HG03378 (cell line): ENCODE measurements at regions not wholly inside any gene's neighbourhood (a gene's known extent, or its start where the extent isn't known, plus 50 kb on each side); places are given as distances from the start of the nearest gene placed in this dataset.
A peak's percentile ranks its signal among the peaks of the same experiment; 100 is the strongest.

Experiments used
- ATAC-seq: cut with Tn5 transposase; IDR thresholded peaks from one replicate; pipeline ENCODE4 v1.9.1; 2021; ENCODE audit warnings: mild to moderate bottlenecking, moderate library complexity; ENCODE audit not compliant: unreplicated experiment

DNA sequence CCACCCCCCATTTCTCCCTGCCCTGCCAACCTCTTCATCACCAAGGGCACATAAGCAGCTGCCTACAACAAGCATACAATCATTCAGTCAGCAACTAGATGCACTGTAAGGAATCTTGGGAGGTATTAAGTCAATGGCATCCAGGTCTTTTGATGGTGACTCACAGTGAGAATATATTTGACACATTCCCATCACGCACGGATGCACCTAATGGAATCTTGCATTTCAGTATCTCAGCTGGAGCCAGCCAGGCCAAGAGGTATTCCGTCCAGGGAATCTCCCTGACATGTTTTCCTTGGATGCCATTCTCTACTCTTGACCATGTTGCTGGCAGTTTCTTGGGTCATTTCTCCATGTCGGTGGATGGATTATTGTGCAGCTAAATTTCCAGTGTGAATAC is 73.9 kb upstream of the CAPRIN2 start:
- no peak for ATAC-seq

DNA sequence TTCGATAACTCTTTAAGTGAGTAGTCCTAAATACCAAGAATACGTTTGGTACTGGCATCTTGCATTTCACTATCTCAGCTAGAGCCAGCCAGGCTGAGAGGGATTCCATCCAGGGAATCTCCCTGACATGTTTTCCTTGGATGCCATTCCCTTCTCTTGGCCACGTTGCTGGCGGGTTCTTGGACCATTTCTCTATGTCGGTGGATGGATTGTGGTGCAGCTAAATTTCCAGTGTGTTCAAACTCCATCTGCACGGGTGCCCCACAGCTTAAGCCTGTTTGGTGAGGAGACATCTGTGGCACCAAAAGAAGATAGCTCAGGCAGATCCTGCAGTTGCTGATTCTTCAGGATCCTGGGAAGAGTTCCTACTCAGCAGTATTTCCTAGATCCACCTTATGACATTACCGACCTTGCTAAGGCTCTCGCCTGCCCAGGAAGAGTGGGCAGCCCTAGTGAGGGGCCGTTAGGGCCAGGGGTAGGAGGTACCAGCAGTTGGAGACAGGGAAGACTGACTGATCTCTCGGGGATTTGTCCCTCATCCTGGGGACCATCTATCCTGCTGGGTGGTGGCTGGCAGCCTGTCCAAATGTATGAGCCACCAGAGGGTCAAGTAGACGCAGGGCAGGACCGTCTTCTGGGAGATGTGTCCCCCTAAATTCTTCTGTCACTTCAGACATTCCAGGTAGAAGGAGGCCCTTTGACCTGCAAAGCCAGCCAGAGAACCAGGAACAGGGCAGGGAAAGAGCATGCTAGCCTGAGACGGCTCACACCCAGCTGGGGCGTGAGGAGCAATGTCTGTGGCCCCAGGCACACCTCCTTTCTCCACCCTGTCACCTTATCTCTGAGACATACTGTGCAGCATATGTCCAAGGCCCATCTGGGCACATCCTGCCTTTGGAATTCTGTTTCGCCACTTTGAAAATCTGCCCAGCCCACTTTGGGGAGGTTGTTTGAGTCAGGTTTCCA is 72.6 kb upstream of the CAPRIN2 start:
- ATAC-seq = no peak

DNA sequence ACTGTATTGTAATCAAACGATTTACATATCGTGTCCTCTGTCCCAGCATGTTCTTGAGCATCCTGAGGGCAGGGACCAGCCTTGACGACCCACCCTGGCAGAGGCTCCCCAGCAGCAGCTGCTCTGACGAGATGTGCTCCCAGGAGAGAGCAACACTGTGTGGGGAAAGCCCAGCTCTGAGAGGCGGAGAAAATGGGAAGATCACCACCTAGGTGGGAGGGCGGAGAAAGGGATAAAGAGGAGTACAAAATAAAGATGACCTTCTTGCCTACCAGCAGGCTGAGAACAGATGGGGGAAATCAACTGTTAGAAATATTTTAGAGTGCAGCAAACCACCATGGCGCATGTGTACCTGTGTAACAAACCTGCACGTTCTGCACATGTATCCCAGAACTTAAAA is 71.5 kb upstream of the CAPRIN2 start:
- ATAC-seq = no peak

DNA sequence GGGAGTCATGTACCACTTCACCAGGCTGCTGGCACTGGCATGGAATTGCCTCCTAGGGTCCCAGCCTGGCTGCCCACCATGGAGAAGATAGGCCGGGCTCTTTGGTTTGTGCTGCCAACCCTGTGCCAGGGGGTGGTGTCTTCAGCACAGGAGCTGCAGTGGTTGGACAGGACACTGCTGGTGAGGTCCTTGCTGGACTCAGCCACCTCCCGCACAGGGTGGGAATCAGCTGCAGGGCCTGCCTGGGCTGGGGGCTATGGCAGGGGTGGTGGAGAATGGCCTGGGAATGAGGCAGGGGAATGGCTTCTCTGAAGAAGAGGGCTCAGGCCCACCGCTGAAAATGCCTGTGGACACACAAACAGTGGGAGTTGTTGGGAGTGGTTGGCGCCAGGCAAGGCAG is 70.6 kb upstream of the CAPRIN2 start:
- no peak for ATAC-seq

DNA sequence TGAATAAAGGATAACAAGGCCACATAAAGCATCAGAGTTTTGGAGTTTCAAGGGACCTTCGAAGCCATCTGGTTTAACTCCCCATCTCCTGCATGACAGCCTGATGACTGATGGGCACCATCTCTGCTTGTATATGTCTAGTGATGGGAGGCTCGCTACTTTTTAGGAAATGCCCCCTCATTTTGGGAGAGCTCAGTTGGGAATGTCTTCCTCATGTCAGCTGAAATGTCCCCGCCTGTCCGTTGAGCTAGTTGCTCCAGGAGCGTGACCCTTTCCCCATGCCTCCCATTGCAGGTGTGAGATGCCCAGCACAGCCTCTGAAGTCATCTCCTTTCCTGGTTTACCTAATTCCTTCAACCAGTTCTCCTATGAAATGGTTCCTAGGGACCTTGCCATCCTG is 69.6 kb upstream of the CAPRIN2 start:
- ATAC-seq = no peak

DNA sequence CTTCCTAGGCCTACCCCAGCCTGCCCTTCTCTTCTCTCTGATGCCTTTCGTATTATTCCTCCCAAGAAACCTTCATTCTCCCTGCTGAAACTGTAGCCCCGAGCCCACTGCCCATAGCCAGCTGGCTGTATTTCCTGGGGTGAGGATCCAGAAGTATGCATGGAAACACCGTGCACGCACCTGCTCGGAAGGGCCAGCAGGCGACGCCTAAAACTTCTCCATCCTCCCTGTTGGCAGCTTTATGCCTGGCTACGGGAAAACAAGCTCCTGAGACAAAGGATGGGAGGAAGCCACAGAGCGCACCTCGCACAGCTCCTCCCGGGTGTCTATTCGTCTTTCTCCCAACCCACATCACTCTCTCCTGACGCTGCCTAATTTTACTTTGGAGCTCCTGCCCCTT is 69.0 kb upstream of the CAPRIN2 start:
- ATAC-seq = no peak

DNA sequence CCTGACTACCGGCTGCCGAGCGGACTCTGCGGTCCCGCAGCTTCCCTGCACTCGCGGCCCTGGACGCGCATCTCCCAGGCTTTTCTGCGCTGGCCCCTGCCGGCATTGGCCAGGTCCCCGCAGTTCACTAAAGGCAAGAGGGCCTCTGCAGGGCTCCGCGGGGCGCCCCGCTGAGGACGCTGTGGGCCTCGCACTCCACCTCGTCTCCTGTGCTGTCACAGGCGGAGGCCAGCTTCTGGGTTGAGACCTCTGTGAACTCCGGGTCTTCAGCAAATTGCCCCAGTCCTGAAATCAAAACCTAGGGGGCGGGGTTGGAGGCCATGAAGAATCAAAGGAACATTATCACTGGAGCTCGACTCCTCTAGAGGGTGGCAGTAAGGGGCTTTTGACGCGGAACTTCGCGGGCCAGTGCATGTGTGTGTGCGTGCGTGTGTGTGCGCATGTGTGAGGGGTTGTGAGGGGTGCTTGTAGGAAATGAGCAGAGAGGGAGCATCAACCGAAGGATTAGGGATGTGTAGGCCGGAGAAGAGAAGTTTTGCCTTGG is 68.5 kb upstream of the CAPRIN2 start:
- peak; percentile 38 for ATAC-seq

DNA sequence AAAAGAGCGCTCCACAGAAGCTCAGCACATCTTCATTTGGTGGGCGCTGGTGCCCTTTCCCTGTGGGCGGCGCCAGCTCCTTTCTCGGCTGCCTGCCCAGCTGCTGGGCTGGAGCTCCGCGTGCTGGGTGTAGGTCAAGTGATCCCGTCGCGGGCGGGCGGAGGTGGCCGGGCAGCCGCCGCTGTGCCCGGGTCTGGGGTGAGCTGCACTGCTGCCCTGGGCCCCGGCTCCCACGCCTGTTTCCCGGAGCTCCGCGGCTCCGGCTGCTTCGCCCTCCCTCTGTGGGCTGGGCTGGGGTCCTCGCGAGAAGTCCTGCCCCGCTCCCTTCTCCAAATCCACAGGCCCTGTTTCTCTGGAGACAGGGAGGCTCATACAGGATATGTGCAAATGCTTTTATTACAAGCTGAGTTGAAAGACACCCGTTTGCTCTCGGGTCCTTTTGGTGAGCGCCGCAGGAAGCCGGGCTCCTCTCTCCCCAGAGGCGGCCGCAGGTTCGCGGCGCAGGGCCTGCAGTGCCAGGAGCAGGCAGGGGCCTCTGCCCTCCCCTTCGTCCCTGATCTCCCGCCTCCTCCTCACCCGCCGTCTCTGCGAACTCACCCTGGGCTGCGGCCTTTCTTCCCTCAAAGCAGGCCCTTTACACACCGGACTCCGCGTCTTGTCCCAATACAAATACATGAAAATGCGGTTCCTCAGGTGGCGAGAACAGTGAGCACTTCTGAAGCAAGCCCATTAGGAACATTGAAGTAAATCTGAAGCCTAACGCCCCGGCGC is 67.8 kb upstream of the CAPRIN2 start:
- peak; percentile 51 for ATAC-seq

DNA sequence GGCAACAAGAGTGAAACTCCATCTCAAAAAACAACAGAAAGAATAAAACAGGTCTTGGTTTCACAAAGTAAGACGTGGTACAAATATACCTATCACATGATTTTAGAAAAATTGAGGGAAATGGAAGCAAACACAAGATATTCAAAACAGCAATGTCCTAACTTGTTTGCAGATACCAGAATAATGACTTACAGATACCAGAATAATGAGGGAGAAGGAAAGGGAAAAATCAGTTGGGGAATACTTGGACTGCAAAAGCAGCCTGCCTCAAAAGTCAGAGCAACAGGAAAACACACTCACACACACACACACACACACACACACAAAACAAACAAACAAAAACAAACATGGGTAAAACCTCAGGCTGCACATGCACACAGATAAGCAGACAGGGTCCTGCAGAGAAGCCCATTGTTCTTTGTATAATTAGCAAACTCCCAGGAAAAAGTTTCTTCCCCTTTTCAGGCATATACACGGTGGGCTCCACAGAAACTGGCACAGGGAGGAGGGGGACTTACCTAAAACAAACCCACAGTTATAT is 65.7 kb upstream of the CAPRIN2 start:
- no peak for ATAC-seq

DNA sequence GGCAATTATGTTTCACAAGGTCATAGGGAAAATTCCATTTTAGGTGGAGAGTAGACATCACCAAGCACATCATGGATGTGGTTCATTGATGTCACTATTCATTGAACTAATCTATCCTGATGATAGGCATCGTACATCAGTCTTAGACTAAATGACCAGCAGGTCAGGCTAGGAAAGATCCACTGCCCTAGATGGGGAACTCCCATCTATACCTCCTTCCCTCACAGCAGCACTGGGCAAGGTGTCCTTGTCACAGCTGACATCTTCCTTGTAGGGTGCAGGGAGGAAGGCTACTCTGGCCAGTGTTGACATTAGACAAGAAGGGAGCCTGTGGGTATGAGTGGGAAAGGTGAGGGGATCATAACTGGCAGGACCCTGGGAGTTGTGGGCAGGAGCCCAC is 63.8 kb upstream of the CAPRIN2 start:
- no peak for ATAC-seq

DNA sequence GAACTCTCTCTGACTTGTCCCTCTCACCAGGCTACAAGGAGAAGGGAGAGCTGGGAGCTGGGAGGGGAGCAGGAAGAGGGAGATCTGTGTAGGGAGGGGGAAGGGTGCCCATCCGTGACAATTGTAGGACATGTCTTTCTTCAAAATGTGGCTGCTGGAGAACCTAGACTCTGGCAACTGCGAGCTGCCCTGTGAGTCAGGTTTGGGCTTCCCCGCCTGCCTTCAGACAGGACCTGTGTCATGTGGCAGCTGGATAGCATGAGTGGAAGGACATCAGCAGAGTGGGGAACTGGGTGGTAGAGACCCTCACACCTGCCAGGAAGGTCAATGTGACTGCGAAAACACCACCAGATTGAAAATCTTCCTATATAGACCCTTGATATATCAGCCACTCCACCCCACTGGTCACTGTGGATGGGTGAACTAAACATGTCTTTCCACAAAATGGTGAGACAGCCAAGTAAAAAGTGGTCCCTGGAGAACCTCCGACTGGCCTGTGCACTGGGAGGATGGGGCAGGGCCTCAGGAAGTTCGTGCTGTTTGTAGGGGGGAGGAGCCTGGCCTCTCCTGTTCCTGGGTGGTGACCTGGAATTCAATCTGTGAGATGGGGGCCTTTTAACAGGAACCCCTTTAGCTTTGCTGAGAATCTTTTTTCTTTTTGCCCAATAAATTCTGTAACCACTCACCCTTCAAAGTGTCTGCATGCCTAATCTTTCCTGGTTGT is 62.2 kb upstream of the CAPRIN2 start:
- no peak for ATAC-seq

DNA sequence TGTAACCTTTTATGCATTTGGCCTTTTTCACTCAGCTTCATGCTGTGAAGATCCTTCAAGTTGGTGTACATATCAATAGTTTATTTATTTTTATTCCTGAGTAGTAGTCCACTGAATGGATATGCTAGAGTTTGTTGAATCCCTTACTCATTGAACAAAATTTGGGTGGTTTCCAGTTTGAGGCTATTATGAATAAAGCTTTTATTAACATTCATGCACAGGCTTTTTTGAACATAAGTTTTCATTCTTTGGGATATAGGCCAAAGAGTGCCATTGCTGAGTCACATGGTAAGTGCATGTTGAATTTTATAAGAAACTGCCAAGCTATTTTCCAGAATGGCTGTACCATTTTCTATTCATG is 59.5 kb upstream of the CAPRIN2 start:
- ATAC-seq = no peak

DNA sequence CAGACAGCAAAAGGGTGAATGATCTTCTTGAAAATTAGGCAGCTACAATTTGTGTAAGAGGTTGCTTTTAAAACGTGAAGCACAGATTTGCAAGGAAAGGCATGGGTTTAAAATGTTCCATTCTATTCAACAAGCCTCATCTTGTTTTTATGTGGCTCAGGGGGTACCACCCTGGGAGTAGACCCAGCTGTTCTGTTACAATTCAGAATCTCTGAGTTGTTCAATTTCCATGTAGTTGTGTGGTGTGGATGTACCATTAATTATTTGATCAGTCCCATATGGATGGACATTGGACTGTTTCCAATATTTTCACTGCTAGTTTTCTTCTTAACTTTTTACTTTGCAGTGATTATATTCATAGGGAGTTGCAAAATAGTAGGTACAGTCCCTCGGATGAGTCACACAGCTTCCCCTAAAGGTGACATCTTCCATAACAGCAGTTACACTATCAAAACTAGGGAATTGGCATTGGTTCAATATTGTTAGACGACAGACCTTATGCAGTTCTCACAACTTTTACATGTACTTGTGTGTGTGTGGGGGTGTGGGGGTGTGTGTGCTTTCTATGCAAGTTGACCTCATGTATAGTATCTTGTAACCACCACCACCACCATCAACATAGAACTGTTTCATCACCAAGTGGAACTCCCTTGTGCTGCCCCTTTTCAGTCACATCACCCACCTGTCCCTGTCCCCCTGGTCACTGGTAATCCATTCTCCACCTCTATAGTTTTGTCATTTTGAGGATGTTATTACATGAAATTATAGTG is 59.0 kb upstream of the CAPRIN2 start:
- no peak for ATAC-seq

DNA sequence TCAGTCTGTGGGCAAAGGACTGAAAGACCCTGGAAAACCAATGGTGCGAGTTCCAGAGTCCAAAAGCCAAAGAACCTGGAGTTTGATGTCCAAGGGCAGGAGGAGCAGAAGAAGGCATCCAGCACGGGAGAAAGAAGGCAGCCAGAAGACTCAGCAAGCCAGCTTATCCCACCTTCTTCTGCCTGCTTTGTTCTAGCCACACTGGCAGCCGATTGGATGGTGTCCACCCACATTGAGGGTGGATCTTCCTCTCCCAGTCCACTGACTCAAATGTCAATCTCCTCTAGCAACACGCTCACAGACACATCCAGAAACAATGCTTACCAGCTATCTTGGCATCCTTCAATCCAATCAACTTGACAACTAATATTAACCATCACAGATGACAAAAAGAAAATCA is 57.2 kb upstream of the CAPRIN2 start:
- no peak for ATAC-seq

DNA sequence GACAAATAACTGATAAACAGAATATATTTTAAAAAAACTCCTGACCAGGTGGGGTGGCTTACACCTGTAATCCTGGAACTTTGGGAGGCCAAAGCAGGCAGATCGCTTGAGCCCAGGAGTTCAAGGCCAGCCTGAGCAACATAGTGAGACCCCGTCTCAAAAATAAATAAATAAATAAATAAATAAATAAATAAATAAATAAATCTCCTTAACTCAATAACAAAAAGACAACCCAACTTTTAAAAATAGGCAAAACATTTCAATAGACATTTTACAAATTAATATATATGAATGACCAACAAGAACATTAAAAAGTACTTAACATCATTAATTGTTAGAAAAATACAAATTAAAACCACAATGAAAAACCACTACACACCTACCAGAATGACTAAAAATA is 56.2 kb upstream of the CAPRIN2 start:
- no peak for ATAC-seq

DNA sequence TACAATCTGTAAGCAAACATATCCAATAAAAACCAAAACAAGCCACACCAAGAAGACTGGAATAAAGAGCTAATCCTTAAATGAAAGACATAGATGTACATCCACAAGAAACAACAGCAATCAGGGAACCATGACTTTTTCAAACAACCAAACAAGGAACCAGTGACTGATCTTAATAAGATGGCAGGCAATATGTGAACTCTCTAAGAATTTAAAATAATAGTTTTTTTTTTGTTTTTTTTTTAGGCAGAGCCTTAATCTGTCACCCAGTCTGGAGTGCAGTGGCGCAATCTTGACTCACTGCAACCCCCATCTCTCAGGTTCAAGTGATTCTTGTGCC is 52.9 kb upstream of the CAPRIN2 start:
- ATAC-seq = no peak

DNA sequence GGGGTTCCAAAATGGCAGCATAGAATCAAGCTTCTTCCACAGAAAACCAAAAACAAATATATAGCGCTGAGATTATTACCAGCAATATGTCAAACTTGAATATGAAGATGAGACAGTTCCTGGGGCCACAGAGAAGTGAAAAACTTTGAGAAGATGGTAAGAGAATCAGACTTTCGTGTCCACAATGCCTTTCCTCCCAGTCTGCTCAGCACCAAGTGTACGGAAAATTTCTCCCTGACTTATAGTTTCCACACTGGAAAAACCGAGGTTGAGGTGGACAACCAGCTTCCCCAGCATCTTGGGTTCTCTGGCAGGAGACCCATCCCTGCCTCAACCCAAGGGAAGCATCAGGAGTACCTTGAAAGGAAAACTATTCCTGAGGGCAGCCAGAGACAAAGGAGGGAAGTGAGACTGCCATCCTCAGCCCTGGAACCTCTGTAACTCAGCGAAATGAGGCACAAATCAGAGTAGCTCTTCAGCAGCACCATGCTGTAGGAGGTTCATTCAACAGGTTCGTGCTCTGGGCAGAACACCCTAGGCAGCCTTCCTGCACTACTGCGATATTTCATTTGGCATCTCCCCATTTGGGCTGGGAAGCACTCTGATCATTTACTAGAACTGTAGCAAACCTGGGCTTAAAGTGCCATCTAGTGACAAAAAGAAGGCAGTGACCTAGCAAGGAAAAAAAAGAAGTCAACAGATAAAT is 52.4 kb upstream of the CAPRIN2 start:
- ATAC-seq = no peak

DNA sequence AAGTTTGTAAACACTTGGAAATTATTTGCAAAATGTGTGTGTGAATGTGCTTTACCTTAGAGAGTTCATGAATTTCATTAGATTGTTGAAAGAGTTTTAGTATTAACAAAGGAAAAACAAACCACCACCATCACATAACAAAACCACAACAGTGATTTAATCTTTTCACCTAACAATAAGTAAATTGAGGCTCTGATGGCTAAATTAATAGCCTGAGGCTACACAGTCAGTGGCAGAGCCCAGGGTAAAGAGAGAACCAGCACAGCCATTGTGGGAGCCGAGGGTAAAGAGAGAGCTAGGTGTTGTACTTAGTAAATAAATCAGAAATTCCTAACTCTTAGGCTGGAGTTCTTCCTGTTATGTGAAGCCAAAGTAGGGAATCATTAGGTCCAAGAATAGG is 51.2 kb upstream of the CAPRIN2 start:
- ATAC-seq = no peak
